Type B pancreatic cell (in vitro differentiated cells): ENCODE measurements at regions not wholly inside any gene's neighbourhood (a gene's known extent, or its start where the extent isn't known, plus 50 kb on each side); places are given as distances from the start of the nearest gene placed in this dataset.

Source experiments
- DNase-seq: peaks from one replicate; pipeline ENCODE4 v3.0.0; 2021; ENCODE audit warnings: mixed read lengths; ENCODE audit not compliant: unreplicated experiment; ENCODE audit errors: extremely low spot score
- H3K27ac Mint-ChIP-seq: 2 replicates; pipeline ENCODE4 v1.8.0; 2021; ENCODE audit warnings: mild to moderate bottlenecking, mixed read lengths
- H3K27me3 Mint-ChIP-seq: 2 replicates; pipeline ENCODE4 v1.8.0; 2021; ENCODE audit warnings: mixed read lengths
- H3K36me3 Mint-ChIP-seq: 2 replicates; pipeline ENCODE4 v1.8.0; 2021; ENCODE audit warnings: mixed read lengths
- H3K4me1 Mint-ChIP-seq: one replicate; pipeline ENCODE4 v1.8.0; 2021; ENCODE audit warnings: mixed read lengths; ENCODE audit not compliant: unreplicated experiment
- H3K4me3 Mint-ChIP-seq: 2 replicates; pipeline ENCODE4 v1.8.0; 2021; ENCODE audit warnings: mild to moderate bottlenecking, mixed read lengths
- H3K9me3 Mint-ChIP-seq: 2 replicates; pipeline ENCODE4 v1.8.0; 2021; ENCODE audit warnings: mixed read lengths
- TF ChIP-seq, protein P1 (sequence below): fragments of 200-600 bp; sonication (generic); conservative IDR thresholded peaks from 2 replicates; pipeline ENCODE4 v1.5.0; 2021; ENCODE audit warnings: antibody characterized with exemption, mild to moderate bottlenecking

DNA sequence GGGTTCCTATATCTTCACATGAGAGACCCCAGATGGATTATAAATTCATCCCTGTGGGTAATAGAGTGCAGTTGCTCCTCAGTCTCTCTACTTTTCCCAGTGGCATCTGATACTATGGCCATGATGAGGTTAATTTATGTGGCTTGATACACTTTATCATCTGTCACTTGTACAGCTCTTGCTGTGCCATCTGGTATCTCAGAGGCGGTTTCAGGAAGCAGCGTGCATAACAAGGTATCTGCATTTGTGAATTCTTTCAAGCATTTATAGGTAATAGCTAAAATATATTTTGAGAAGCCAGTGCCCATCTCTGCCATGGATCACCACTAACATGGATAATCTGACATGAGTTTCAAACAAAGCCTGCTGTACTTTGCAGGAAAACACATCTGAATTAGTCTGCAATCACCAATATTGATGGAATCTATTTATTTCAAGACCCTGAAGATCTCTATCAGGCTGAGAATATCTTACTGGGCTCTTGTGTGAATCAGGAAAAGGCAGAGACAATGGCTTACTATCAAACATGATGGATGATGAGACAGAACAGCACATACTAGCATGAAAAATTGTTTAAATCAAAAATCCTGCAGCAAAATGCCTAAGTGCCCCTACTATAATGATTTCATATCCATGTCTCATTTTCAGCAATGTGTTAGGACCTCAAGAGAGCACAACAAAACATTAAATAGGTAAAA lies 548.7 kb upstream of the MAP3K7 start:
- no peak overlapping the region for H3K4me3 Mint-ChIP-seq
- H3K9me3 Mint-ChIP-seq = peaks cover 5% of the 10 kb centered on the region
- peaks cover 20% of the 10 kb centered on the region for H3K4me1 Mint-ChIP-seq
- DNase-seq = no peak
- no peaks in the 10 kb centered on the region for H3K36me3 Mint-ChIP-seq
- TF ChIP-seq, protein P1, sequence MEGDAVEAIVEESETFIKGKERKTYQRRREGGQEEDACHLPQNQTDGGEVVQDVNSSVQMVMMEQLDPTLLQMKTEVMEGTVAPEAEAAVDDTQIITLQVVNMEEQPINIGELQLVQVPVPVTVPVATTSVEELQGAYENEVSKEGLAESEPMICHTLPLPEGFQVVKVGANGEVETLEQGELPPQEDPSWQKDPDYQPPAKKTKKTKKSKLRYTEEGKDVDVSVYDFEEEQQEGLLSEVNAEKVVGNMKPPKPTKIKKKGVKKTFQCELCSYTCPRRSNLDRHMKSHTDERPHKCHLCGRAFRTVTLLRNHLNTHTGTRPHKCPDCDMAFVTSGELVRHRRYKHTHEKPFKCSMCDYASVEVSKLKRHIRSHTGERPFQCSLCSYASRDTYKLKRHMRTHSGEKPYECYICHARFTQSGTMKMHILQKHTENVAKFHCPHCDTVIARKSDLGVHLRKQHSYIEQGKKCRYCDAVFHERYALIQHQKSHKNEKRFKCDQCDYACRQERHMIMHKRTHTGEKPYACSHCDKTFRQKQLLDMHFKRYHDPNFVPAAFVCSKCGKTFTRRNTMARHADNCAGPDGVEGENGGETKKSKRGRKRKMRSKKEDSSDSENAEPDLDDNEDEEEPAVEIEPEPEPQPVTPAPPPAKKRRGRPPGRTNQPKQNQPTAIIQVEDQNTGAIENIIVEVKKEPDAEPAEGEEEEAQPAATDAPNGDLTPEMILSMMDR = no peak
- H3K27me3 Mint-ChIP-seq = no peaks in the 10 kb centered on the region
- H3K27ac Mint-ChIP-seq = no peak overlapping the region

DNA sequence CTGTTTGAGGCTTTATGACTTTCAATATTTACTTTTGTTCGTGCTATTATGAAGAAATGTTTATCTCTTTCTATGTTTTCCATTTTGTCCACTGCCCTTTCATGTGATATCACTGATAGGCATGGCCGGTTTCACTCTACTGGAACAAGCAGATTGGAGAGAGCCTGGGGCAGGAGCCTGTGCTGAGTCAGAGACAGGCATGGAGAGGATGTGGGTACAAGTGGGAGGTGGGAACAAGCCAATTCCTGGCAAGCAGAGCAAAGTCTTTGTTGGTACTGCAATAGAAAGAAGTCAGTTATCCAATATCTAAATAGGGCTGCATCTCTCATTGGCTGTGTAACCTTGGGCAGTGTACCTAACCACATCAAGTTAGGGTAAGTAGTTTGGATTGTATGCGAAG lies 545.6 kb upstream of the MAP3K7 start:
- no peaks in the 10 kb centered on the region for H3K27me3 Mint-ChIP-seq
- no peak overlapping the region for H3K4me3 Mint-ChIP-seq
- H3K27ac Mint-ChIP-seq = no peak overlapping the region
- DNase-seq = no peak
- H3K9me3 Mint-ChIP-seq = peaks cover 11% of the 10 kb centered on the region
- TF ChIP-seq, protein P1 = no peak
- peaks cover 10% of the 10 kb centered on the region for H3K4me1 Mint-ChIP-seq
- H3K36me3 Mint-ChIP-seq = no peaks in the 10 kb centered on the region

DNA sequence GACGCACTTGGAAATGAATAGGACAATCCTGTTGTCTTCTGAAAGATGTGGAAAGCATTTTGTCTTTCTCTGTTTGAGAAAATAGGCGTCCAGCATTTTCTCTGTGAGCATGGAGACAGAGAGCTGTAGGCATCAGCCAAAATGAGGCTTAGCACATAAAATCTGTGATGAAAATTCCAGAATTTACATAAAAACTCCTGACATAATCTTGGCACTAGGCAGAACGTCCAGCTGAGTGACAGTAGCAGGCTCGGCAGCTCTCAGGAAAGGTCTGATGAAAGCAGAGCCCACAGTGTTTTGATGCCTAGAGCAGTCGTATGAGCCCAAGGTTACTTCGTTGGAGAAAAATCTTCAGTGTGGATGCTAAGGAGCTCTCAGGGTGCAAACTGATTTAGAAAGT lies 543.3 kb upstream of the MAP3K7 start:
- TF ChIP-seq, protein P1 = no peak
- H3K27ac Mint-ChIP-seq = no peak overlapping the region
- no peaks in the 10 kb centered on the region for H3K27me3 Mint-ChIP-seq
- H3K4me3 Mint-ChIP-seq = no peak overlapping the region
- peaks cover 6% of the 10 kb centered on the region for H3K4me1 Mint-ChIP-seq
- no peaks in the 10 kb centered on the region for H3K36me3 Mint-ChIP-seq
- no peak for DNase-seq
- H3K9me3 Mint-ChIP-seq = peaks cover 13% of the 10 kb centered on the region

DNA sequence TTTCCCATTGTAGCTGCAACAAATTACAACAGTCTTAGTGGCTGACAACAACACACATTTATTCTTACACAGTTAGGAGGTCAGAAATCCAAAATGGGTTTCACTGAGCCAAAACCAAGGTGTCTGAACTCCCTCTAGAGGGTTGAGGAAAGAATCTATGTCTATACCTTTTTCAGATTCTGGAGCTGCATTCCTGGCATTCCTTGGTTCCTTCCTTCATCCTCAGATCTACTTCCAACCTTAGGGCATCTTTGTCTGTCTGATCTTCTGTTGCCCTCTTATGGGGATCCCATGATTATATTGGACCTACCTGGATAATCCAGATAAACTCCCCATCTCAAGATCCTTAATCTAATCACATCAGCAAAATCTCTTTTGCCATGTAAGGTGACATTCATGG lies 540.9 kb upstream of the MAP3K7 start:
- TF ChIP-seq, protein P1 = no peak
- peaks cover 10% of the 10 kb centered on the region for H3K9me3 Mint-ChIP-seq
- no peaks in the 10 kb centered on the region for H3K36me3 Mint-ChIP-seq
- H3K27me3 Mint-ChIP-seq = no peaks in the 10 kb centered on the region
- H3K4me1 Mint-ChIP-seq = peaks cover 4% of the 10 kb centered on the region
- no peak overlapping the region for H3K4me3 Mint-ChIP-seq
- DNase-seq = no peak
- H3K27ac Mint-ChIP-seq = no peak overlapping the region

DNA sequence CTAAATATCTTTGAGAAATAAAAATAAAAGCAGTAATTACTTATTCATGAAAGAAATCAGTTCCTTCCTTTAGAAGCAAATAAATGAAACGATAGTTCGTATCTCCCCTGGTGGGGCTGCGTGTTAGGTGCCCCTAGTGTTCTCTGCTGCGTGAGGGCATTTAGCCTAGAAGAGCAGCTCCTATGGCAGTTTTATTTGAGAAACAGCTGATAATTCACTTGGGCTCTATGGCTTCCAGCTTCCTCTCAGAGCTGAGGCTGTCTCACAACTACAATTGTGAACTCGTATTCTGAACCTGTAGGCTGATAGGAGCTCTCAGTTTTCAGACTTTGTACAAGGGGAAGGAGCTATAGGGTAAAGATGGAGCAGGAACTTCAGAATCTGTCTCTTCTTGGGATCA lies 540.0 kb upstream of the MAP3K7 start:
- TF ChIP-seq, protein P1 = no peak

More for the DNA sequence above, 540.0 kb upstream of the MAP3K7 start:
- H3K27me3 Mint-ChIP-seq = no peaks in the 10 kb centered on the region
- H3K36me3 Mint-ChIP-seq = no peaks in the 10 kb centered on the region
- DNase-seq = no peak
- peaks cover 7% of the 10 kb centered on the region for H3K9me3 Mint-ChIP-seq
- no peak overlapping the region for H3K4me3 Mint-ChIP-seq
- no peaks in the 10 kb centered on the region for H3K4me1 Mint-ChIP-seq
- H3K27ac Mint-ChIP-seq = no peak overlapping the region
